ENCODE measurements at regions not wholly inside any gene's neighbourhood (a gene's known extent, or its start where the extent isn't known, plus 50 kb on each side); places are given as distances from the start of the nearest gene placed in this dataset.

DNA sequence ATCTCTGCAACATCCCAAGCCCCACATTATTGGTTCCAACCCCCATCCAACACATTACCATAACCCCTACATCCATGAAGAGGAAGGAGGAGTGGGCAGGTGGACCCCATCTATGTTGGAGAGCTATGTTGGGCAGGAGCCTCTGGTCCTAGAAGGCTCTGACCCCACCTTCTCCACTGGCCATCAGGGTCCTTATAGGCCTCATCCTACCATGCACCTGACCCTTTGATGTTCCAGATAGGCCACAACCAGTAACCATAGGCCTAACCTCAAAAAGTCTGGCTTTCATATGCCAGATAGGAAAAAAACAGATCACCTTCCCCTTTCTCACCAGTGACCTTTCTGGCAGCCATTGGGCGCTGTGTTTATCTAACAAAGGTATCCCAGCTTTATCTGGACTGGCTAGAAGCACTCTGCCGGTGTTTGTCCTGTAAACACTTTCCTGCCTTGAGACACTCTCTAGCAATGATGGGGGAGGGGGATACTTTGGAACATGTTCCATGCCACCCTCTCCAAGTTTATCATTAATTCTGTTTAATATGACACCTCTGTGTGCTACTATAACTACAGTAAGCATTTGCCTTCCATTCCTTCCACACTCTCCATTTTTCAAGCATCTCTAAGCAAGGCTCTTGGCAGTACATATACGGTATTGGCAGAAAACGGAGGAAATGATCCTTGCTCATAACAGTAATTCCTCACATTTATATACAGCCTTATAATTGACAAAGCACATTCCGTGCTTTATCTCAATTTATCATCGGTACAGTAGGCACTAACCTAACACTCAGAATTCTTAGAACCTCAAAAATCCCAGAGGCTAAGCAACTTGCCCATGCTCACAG lies 377.1 kb downstream of the VPS13C start:
- peak; percentile 41 for ATAC-seq (ENCODE audit: insufficient read depth, low FRiP score)
- 62 to 79% methylated on average over 6 of the region's 6 CpGs for WGBS, 2 donors
- TF ChIP-seq, protein P1, sequence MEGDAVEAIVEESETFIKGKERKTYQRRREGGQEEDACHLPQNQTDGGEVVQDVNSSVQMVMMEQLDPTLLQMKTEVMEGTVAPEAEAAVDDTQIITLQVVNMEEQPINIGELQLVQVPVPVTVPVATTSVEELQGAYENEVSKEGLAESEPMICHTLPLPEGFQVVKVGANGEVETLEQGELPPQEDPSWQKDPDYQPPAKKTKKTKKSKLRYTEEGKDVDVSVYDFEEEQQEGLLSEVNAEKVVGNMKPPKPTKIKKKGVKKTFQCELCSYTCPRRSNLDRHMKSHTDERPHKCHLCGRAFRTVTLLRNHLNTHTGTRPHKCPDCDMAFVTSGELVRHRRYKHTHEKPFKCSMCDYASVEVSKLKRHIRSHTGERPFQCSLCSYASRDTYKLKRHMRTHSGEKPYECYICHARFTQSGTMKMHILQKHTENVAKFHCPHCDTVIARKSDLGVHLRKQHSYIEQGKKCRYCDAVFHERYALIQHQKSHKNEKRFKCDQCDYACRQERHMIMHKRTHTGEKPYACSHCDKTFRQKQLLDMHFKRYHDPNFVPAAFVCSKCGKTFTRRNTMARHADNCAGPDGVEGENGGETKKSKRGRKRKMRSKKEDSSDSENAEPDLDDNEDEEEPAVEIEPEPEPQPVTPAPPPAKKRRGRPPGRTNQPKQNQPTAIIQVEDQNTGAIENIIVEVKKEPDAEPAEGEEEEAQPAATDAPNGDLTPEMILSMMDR (IDR thresholded peaks at IDR 0.05; ENCODE audit: control extremely low read depth, extremely low read depth), result no peak

DNA sequence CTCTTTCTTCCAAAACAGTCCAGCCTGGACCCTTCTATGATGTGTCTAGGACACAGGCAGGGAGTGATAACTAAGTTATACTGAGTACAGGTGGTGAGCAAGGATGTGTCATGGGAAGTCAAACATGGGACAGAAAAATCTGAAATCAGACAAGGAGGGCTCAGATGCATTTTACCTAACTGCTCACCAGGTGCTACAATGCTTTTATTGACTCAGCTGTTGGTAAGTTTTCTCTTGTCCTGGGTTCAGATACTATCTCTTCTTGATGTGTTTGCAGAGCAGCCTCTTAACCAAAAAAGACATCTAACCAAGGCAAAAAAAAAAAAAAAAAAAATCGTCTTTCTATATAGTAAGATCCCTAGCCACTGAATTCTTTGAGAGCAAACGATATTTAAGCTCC lies 378.6 kb downstream of the VPS13C start:
- ATAC-seq (ENCODE audit: insufficient read depth, low FRiP score), result no peak
- DNase-seq, result no peak
- no peaks in the 10 kb centered on the region for H3K27me3 ChIP-seq (ENCODE audit: control insufficient read depth in 3 of 3, insufficient read depth in 3 of 3, low read length in 2 of 3)
- no peaks in the 10 kb centered on the region for H3K36me3 ChIP-seq (ENCODE audit: control insufficient read depth in 4 of 4, insufficient read depth in 4 of 4, low read length in 4 of 4)
- no peak overlapping the region for H3K27ac ChIP-seq (ENCODE audit: low read depth in 1 of 2, low read length in 1 of 2)
- no peak overlapping the region for H3K4me3 ChIP-seq
- 63 to 75% methylated on average over 2 of the region's 2 CpGs for WGBS, 2 donors
- H3K4me1 ChIP-seq (ENCODE audit: control insufficient read depth in 5 of 5, insufficient read depth in 5 of 5, low read length in 5 of 5), result no peaks in the 10 kb centered on the region
- peaks cover 0 to 9% (median 0%) of the 10 kb centered on the region in 4 donors for H3K9me3 ChIP-seq (ENCODE audit: control insufficient read depth in 4 of 4, insufficient read depth in 3 of 4, low read length in 3 of 4)
- no peak overlapping the region for H3K9ac ChIP-seq (ENCODE audit: insufficient read depth in 1 of 2, low read length in 2 of 2)
- TF ChIP-seq, protein P1 (IDR thresholded peaks at IDR 0.05; ENCODE audit: control extremely low read depth, extremely low read depth), result no peak

More for the DNA sequence above, 377.1 kb downstream of the VPS13C start:
- H3K4me3 ChIP-seq, result no peak overlapping the region
- DNase-seq, result peak in 1 of 3 donors; percentile 12
- H3K4me1 ChIP-seq (ENCODE audit: control insufficient read depth in 5 of 5, insufficient read depth in 5 of 5, low read length in 5 of 5), result no peaks in the 10 kb centered on the region
- no peak overlapping the region for H3K9ac ChIP-seq (ENCODE audit: insufficient read depth in 1 of 2, low read length in 2 of 2)
- H3K36me3 ChIP-seq (ENCODE audit: control insufficient read depth in 4 of 4, insufficient read depth in 4 of 4, low read length in 4 of 4), result no peaks in the 10 kb centered on the region
- H3K9me3 ChIP-seq (ENCODE audit: control insufficient read depth in 4 of 4, insufficient read depth in 3 of 4, low read length in 3 of 4), result peaks cover 0 to 5% (median 0%) of the 10 kb centered on the region in 4 donors
- no peak overlapping the region for H3K27ac ChIP-seq (ENCODE audit: low read depth in 1 of 2, low read length in 1 of 2)
- no peaks in the 10 kb centered on the region for H3K27me3 ChIP-seq (ENCODE audit: control insufficient read depth in 3 of 3, insufficient read depth in 3 of 3, low read length in 2 of 3)

DNA sequence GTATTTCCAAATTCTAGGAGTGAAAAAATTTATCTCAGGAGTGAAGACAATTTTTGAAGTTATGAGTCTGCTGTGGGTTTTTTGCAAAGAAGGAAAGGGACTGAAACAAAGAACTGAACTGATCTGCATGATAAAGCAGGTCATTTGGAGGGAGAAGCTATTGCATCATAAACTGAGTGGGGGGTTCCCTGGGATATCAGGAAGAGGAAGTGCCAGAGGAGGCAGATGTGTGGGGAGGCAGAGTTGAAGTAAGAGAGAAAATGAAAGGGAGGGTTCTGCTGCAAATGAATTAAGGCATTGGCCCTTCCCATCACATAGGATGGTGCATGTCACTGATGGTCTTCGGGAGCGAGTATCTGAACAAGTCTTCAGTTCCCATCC lies 379.2 kb downstream of the VPS13C start:
- Histone ChIP-seq H3K4me1 (ENCODE audit: control insufficient read depth in 5 of 5, insufficient read depth in 5 of 5, low read length in 5 of 5) (no peaks in the 10 kb centered on the region), H3K27me3 (ENCODE audit: control insufficient read depth in 3 of 3, insufficient read depth in 3 of 3, low read length in 2 of 3) (no peaks in the 10 kb centered on the region), H3K9ac (ENCODE audit: insufficient read depth in 1 of 2, low read length in 2 of 2) (no peak overlapping the region), H3K27ac (ENCODE audit: low read depth in 1 of 2, low read length in 1 of 2) (no peak overlapping the region), H3K9me3 (ENCODE audit: control insufficient read depth in 4 of 4, insufficient read depth in 3 of 4, low read length in 3 of 4) (peaks cover 0 to 9% (median 0%) of the 10 kb centered on the region in 4 donors), H3K36me3 (ENCODE audit: control insufficient read depth in 4 of 4, insufficient read depth in 4 of 4, low read length in 4 of 4) (no peaks in the 10 kb centered on the region), H3K4me3 (no peak overlapping the region)
- no peak for ATAC-seq (ENCODE audit: insufficient read depth, low FRiP score)
- TF ChIP-seq, protein P1 (IDR thresholded peaks at IDR 0.05; ENCODE audit: control extremely low read depth, extremely low read depth), result no peak
- peak in 1 of 3 donors; percentile 14 for DNase-seq
- 91 to 100% methylated on average over 2 of the region's 2 CpGs for WGBS, 2 donors

All from lung (tissue), 11 donors.